DMS79 treated with DMSO at 0.1 percent for 48 hours (cell line): ENCODE measurements at regions not wholly inside any gene's neighbourhood (a gene's known extent, or its start where the extent isn't known, plus 50 kb on each side); places are given as distances from the start of the nearest gene placed in this dataset.

Source experiments
- DNase-seq: peaks from one replicate; lab custom pipeline; 2025; lab: John Stamatoyannopoulos, UW

DNA sequence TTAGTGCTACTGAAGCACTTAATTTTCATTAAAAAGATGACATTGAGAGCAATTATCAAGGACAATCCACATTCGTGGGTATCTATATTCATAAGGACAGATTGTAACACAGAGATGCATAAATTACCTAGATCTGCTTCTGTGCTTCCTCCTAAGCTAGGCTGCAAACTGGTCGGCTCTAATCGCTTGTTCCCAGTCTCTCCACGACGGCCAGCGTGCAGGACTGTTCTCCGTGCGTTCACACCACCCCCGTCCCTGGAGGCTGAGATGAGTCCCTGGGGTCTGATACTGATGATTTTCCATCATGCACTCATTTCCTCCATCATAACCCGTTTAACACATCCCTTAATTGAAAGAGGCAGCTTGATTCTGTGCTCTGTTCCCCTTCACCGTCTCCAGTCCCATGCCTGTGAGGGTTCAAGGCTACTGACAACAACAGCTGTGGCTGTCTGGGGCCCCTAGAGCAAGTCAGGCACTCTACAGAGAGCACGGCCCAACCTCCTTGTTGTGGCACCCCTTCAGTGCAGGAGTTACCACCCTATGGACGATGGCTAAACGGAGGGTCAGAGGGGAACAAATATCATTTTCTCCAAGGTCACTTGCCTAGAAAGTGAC is 469.6 kb downstream of the NPHP4 start:
- DNase-seq = no peak

DNA sequence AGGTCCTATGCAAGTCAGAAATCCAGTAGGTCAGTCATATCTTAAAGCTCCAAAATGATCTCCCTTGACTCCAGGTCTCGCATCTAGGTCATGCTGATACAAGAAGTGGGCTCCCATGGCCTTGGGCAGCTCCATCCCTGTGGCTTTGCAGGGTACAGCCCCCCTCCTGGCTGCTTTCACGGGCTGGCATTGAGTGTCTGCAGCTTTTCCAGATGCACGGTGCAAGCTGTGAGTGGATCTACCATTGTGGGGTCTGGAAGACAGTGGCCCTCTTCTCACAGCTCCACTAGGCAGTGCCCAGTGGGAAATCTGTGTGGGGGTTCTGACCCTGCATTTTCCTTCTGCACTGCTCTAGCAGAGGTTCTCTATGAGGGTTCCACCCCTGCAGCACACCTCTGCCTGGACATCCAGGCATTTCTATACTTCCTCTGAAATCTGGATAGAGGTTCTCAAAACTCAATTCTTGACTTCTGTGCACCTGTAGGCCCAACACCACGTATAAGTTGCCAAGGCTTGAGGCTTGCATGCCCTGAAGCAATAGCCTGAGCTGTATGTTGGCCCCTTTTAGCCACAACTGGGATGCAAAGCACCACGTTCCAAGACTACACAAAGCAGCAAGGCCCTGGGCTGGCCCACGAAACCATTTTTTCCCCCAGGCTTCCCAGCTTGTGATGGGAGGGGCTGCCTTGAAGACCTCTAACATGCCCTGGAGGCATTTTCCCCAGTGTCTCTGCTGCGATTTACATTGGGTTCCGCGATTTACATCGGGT is 472.7 kb downstream of the NPHP4 start:
- DNase-seq = no peak

DNA sequence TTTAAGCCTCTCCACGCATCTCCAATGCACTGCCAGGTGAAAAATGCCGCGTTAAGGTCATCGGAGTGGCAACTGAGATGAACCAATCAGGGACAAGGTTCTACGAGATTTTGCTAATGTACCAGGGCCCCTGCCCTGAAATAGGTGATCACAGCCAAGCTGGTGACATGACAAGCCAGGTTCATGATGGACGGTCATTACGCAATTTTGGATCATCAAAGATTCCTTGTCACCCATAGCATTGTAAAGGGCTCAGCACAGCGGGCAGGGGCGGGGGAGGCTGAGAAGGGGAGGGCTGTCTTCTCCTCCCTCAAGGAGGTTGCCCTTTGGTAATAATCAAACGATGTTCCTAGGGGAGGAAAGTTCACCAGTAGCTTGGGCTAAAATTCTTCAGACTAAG is 475.5 kb downstream of the NPHP4 start:
- DNase-seq = no peak

DNA sequence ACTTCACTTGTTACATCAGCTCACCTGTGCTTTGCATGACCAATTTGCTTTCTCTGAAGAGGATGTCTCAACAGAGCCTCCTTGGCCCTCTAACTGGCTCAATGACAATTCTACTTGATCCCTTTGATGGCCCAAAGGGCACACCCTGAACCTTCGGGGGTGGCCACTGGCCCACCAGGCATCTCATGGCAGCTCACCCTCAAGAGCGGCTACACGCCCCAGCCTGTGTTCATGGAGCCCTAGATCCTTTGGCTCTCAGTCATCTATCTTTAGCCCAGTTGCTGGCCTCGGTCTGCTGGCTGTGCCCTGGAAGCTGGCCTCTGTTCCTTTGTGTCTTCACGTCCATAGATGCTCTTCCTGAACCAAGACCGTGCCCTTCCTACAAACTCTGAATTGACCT is 476.7 kb downstream of the NPHP4 start:
- DNase-seq = no peak

DNA sequence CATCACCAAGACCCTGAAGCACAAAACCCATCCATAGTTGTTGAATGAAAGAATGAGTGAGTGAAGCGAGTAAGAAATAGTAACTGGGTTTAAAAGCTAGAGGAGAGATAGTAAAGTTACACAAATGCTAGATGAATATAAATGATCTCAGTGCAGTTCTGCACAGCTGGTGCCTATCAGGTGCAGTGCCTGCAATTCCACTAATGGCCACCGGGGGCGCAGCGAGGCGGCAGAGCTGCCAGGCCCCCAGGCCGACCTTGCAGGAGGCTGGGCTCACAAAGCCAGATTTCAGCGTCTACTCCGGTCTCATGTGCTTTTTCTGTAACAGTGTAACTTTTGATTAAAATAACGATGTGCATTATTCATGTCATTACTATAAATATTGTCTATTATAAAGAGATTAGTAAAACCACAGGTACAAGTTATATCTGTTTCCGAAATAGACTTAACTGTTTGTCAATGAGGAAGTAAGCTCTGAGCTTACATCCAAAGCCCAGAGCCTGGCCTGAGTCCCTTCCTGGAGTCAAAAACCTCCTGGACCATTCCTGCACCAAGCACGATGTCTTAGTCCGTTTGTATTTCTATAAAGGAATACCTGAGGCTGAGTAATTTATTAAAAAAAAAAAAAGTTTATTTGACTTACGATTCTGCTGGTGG is 477.6 kb downstream of the NPHP4 start:
- DNase-seq = peak; percentile 74

- peak; percentile 92 for DNase-seq
Measured at GRCh38 chr1:5513846-5514526, 478.2 kb downstream of the NPHP4 start.

DNA sequence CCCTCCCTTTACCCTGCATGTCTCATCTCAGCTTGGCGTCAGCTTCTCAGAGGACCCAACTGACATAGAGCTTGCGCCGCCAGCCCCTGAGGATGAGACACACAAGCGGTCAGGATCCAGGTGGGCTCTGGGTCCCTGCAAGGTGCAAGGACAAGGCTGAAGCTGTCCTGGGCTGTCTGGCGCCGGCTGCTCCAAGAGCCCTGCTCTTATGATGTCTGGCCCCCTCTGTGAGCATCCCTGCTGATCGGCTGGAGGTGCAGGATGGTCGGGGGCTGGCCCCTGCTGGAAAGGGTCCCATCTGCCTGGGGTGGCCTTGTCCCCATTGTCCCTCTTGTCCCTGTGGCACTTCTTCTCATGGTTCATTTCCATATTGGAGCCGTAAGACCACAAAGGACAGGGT is 479.0 kb downstream of the NPHP4 start:
- DNase-seq = no peak

- DNase-seq = no peak
Measured at GRCh38 chr1:5511381-5512097, 480.7 kb downstream of the NPHP4 start.

DNA sequence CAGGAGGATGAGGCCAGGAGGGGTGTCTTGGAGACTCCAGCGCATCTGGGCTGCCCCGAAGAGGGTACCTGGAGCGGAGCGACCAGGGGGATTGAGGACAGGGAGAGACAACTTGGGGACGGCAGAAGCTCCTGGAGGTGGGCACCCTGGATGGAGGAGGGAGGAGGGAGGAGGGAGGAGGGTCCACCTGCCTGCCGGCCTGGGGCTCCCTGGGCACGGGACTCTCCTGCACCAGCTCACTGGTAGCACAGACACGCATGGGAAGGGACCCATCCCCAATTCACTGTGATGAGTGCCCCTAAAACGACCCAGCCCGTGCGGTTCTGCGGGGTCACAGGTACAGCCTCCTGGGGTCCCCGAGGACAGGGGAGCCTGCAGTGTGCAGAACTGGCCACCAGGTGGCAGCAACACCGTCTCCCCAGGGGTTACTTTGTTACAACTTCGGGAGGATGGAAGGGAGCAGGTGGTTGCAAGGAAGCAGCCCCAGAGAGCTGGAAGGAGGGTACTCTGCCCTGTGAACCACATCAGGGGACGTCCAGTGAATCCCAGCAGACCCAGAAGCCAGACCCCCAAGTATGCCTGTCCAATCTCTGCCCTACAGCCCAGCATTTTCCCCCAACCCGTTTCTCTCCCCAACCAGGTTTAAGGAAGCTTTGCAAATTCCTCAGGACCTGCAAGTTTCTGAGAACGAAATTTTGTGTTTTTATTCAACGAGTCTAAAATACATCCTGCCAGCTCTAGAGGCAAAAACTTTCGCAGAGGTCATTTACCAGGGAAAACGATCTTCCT is 482.4 kb downstream of the NPHP4 start:
- DNase-seq = peak; percentile 18

- no peak for DNase-seq
Measured at GRCh38 chr1:5508669-5509330, 483.4 kb downstream of the NPHP4 start.

- no peak for DNase-seq
Measured at GRCh38 chr1:5507340-5507739, 484.9 kb downstream of the NPHP4 start.

- DNase-seq = no peak
Measured at GRCh38 chr1:5506634-5507033, 485.6 kb downstream of the NPHP4 start.

GRCh38 chr1:5505944-5506343 is 486.3 kb downstream of the NPHP4 start:
- no peak for DNase-seq

DNA sequence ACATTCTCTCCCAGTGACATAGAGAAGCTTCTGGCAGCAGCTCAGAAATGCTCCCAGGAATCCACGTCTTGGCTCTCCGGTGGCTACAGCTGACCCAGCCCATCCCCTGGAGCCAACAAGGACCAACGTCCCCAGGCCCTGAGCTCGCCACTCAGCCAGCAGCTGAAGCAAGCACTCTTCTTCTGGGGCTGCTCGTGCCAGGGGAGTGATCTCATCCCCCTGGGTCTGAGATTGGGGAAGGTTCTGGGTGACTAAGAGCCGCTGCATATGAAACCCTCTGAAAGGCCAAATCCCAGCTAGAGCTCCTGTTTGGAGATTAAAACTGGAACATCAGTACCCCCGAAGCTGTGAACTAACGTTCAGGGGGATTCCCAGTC is 487.9 kb downstream of the NPHP4 start:
- no peak for DNase-seq

DNA sequence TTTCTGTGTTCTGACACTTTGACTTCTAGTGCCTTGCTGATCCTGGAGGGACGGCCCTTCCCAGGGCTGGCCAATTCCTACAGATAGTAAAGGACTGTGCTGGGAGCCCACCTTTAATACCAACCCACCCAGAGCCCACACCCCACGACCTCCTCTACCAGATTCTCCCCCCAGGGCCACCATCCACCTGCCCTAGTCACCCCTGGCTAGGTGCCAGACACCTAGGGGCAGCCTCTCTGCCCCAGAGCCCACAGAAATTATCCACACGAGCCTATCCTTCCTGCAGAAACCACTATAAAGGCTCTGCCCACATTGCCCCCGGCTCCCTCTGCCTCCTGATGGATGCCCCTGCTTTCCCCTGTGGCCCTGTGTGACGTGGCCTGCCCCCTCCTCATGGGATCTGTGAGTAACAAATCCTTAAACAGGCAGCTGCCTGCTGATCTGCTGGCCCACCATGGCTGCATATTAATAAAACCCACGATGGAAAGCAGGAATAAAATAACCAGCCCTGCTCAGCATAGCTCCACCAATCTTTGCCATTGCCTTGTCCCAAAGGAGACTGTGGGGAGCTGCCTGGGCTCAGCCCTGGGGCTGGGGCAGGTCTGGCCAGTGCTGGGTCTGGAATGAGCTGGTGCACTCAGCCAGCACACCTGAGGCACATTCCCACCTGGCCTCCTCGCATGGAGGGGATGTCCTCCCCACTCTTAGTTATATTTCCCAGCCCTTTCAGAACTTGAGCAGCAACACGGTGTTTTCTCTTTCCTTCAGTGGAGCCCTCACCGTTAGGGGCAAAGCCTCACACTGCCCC is 488.5 kb downstream of the NPHP4 start:
- DNase-seq = no peak

DNA sequence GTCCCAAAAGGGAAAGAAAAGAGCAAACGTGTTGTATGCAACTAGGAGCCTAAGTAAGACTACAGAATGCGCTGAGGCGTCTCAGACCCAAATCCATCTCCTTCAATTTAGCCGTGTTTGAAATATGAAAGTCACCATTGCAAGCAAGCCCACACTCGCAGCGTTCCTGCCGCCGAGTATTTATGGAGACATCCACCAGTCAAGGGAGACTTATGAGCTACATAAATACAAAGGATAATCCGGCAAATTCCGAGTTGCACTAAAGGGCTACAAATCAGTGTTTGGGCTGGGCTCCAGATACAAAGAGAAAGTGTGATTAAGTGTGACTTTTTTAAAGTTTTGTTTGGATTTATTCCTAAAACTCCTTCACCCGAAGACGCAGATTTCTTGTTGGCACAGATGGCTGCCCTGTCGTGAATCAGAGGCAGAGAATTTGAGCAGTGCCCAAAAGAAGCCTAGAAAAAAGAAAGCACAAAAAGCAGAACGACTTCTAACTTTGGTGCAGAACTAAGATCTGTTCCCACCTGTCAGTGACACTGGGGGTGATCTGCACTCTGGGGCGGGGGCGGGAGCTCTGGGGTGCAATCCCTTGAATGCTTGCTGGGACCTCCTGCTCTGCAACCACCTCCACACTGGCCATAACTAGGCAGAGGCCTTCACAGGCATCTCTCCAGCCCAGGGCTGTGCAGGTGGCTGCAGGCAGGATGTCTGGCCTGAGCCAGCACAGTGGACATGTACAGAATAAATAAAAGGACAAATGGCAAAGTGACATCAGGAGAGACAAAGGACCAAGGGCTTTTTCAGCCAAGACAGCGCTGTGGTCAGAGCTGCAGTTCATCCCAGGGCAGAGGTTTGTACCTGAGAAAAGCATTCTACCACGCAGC is 489.7 kb downstream of the NPHP4 start:
- DNase-seq = no peak

- no peak for DNase-seq
Measured at GRCh38 chr1:5501206-5501930, 490.9 kb downstream of the NPHP4 start.

GRCh38 chr1:5500541-5500940 is 491.7 kb downstream of the NPHP4 start:
- no peak for DNase-seq
